ENCODE measurements at regions not wholly inside any gene's neighbourhood (a gene's known extent, or its start where the extent isn't known, plus 50 kb on each side); places are given as distances from the start of the nearest gene placed in this dataset.

DNA sequence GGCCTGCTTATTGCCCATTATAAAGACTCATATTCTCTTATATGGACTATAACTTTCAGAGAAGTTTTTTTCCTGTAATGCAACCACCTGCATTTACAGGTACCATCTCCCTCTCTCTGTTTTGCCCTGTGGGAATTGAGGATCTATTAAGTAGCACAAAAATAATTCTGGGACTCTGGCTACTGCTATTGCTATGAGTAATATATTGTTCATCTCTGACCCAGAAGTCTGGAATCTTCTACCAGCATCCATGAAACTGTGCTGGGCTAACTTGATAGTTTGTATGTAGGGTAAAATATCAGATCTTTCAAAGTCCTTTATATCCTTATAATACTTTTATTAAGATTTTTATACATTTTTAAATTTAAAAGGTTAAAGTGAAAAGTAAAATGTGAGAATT, 607.2 kb downstream of the EFNA5 start:
- TF ChIP-seq CTCF (IDR thresholded peaks at IDR 0.05) (no peak), POLR2A (IDR thresholded peaks at IDR 0.05) (no peak)
